ENCODE measurements at regions not wholly inside any gene's neighbourhood (a gene's known extent, or its start where the extent isn't known, plus 50 kb on each side); places are given as distances from the start of the nearest gene placed in this dataset.

DNA sequence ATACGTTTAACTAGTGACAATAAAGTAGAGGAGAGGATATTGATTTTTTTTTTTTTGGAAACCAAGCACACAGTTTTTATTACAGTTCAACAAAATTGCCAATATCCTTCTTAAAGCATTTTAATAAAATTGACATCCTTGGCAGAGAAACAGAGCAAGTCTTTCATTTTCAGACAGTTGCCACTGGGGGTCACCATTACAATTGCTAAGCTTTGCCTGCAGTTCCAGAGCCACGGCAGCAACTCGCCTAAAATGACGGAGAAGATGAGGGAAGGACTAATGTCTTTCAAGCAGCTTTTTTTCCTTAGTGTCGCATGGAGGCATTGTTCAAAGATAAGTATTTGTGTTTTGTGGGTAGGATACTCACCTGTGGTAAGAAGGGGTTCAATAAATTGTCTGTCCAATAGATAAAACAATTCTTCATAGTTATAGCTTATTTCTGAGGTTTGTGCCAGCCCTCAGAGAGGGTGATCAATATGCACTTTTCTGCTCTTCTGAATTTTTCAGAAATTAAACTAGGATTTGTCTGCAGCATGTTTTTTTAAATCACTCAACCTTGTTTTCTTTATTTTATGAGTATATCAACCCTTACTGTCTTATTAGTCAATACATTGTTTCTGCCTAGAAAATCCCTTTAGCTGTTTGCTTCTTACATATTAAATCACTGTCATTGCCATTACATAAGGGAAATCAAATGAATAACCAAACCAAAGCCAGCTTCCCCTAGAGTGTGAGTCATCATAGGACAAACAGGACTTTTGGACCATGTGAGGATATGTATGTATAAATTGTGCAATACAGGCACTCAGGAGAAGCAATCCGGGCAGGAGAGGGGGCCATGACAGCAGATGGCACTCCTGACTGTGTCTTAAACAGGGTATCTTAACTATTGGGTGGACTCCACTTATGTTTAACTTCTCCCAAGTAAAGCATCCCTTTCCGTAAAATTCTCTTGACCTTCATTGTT is 508.1 kb upstream of the ARX start:
- Histone ChIP-seq H3K4me2 (peak overlapping the region; percentile 62), H3K4me1 (no peaks in the 10 kb centered on the region; the same call in 2 of the 3 replicates), H3K9me3 (no peaks in the 10 kb centered on the region), H3K4me3 (no peak overlapping the region), H3K27ac (no peak overlapping the region)
- 6% methylated on average over 7 of the region's 7 CpGs for WGBS (ENCODE audit: missing lambda C conversion rate)
- CTCF ChIA-PET: no interaction called here
- peak; percentile 84 to 98 for ATAC-seq
- peak; percentile 10 to 63 for DNase-seq (ENCODE audit: low read depth in 1 of 2, low spot score in 1 of 2)
- POLR2A ChIA-PET: no interaction called here
- no peak for FAIRE-seq
- TF ChIP-seq CEBPB (IDR thresholded peaks at IDR 0.05) (peak; percentile 70 to 83; a peak in 3 of 4 replicates), CHD4 (IDR thresholded peaks at IDR 0.05; ENCODE audit: borderline replicate concordance) (no peak), EP300 (IDR thresholded peaks at IDR 0.05) (no peak), MAFK (IDR thresholded peaks at IDR 0.05; ENCODE audit: partially characterized antibody) (no peak), SMC3 (IDR thresholded peaks at IDR 0.05) (peak; percentile 16; the same call in 1 of the 3 replicates), RAD21 (conservative IDR thresholded peaks at IDR 0.05 in 1 of 2, IDR thresholded peaks at IDR 0.05 in 1 of 2) (peak; percentile 53 to 54; a peak in 4 of 5 replicates), ESRRA (IDR thresholded peaks at IDR 0.05; ENCODE audit: borderline replicate concordance, low read length) (no peak), RFX5 (IDR thresholded peaks at IDR 0.05) (no peak), TFCP2L1 (CRISPR knock-in tag; IDR thresholded peaks at IDR 0.05) (no peak), HES2 (IDR thresholded peaks at IDR 0.05) (no peak), ATOH8 (CRISPR knock-in tag; IDR thresholded peaks at IDR 0.05; ENCODE audit: low read depth) (no peak), JUN (IDR thresholded peaks at IDR 0.05) (no peak), RNF2 (IDR thresholded peaks at IDR 0.05; ENCODE audit: borderline replicate concordance, low read depth) (no peak), CBX8 (IDR thresholded peaks at IDR 0.05) (no peak), FOSB (CRISPR knock-in tag; IDR thresholded peaks at IDR 0.05) (no peak), SREBF2 (IDR thresholded peaks at IDR 0.05) (no peak), CTCF (IDR thresholded peaks at IDR 0.05) (peak; percentile 39), GATA3 (IDR thresholded peaks at IDR 0.05; ENCODE audit: borderline replicate concordance) (no peak), ZNF302 (CRISPR knock-in tag; IDR thresholded peaks at IDR 0.05) (no peak), MYC (IDR thresholded peaks at IDR 0.05; ENCODE audit: borderline replicate concordance, low read length) (no peak), JUNB (IDR thresholded peaks at IDR 0.05) (peak; percentile 35; the same call in 1 of the 2 replicates), HOXA7 (CRISPR knock-in tag; IDR thresholded peaks at IDR 0.05) (no peak), HOXB5 (CRISPR knock-in tag; IDR thresholded peaks at IDR 0.05) (no peak), PBX3 (IDR thresholded peaks at IDR 0.05) (no peak), ZC3H11A (IDR thresholded peaks at IDR 0.05) (no peak), EHMT2 (IDR thresholded peaks at IDR 0.05; ENCODE audit: low read depth) (no peak), BHLHE40 (IDR thresholded peaks at IDR 0.05; ENCODE audit: low read depth, low read length) (no peak), HOXB13 (CRISPR knock-in tag; IDR thresholded peaks at IDR 0.05; ENCODE audit: low read depth) (no peak), E2F6 (IDR thresholded peaks at IDR 0.05; ENCODE audit: borderline replicate concordance, low read depth) (no peak)
- TF ChIP-seq, protein P1, sequence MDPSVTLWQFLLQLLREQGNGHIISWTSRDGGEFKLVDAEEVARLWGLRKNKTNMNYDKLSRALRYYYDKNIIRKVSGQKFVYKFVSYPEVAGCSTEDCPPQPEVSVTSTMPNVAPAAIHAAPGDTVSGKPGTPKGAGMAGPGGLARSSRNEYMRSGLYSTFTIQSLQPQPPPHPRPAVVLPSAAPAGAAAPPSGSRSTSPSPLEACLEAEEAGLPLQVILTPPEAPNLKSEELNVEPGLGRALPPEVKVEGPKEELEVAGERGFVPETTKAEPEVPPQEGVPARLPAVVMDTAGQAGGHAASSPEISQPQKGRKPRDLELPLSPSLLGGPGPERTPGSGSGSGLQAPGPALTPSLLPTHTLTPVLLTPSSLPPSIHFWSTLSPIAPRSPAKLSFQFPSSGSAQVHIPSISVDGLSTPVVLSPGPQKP (IDR thresholded peaks at IDR 0.05; ENCODE audit: low read depth, low read length): no peak
- TF ChIP-seq, protein P2, sequence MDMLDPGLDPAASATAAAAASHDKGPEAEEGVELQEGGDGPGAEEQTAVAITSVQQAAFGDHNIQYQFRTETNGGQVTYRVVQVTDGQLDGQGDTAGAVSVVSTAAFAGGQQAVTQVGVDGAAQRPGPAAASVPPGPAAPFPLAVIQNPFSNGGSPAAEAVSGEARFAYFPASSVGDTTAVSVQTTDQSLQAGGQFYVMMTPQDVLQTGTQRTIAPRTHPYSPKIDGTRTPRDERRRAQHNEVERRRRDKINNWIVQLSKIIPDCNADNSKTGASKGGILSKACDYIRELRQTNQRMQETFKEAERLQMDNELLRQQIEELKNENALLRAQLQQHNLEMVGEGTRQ (IDR thresholded peaks at IDR 0.05): no peak
- TF ChIP-seq, protein P3, sequence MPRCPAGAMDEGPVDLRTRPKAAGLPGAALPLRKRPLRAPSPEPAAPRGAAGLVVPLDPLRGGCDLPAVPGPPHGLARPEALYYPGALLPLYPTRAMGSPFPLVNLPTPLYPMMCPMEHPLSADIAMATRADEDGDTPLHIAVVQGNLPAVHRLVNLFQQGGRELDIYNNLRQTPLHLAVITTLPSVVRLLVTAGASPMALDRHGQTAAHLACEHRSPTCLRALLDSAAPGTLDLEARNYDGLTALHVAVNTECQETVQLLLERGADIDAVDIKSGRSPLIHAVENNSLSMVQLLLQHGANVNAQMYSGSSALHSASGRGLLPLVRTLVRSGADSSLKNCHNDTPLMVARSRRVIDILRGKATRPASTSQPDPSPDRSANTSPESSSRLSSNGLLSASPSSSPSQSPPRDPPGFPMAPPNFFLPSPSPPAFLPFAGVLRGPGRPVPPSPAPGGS (IDR thresholded peaks at IDR 0.05): no peak
- TF ChIP-seq, protein P4, sequence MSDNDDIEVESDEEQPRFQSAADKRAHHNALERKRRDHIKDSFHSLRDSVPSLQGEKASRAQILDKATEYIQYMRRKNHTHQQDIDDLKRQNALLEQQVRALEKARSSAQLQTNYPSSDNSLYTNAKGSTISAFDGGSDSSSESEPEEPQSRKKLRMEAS (IDR thresholded peaks at IDR 0.05): no peak
